Activated naive CD8-positive, alpha-beta T cell treated with anti-CD3 and anti-CD28 coated beads, Interleukin-2, amount 50 U/mL, for 24 hours (primary cell): ENCODE measurements at regions not wholly inside any gene's neighbourhood (a gene's known extent, or its start where the extent isn't known, plus 50 kb on each side); places are given as distances from the start of the nearest gene placed in this dataset.

ENCODE experiments used
- ATAC-seq: fragments of 150-1000 bp; cut with Tn5 transposase; one replicate; pipeline ENCODE4 v1.10.0; 2021
- DNase-seq: peaks from one replicate; pipeline ENCODE4 v3.0.0; 2021
- H3K27ac Mint-ChIP-seq: one replicate; pipeline ENCODE4 v1.8.0; 2021; ENCODE audit warnings: mild to moderate bottlenecking, mixed read lengths
- H3K27me3 Mint-ChIP-seq: one replicate; pipeline ENCODE4 v1.8.0; 2021; ENCODE audit warnings: mixed read lengths
- H3K36me3 Mint-ChIP-seq: one replicate; pipeline ENCODE4 v1.8.0; 2021; ENCODE audit warnings: low read depth, mixed read lengths
- H3K4me1 Mint-ChIP-seq: one replicate; pipeline ENCODE4 v1.8.0; 2021; ENCODE audit warnings: mixed read lengths
- H3K4me3 Mint-ChIP-seq: one replicate; pipeline ENCODE4 v1.8.0; 2021; ENCODE audit warnings: mild to moderate bottlenecking, moderate library complexity, mixed read lengths
- H3K9me3 Mint-ChIP-seq: one replicate; pipeline ENCODE4 v1.8.0; 2021; ENCODE audit warnings: mixed read lengths

DNA sequence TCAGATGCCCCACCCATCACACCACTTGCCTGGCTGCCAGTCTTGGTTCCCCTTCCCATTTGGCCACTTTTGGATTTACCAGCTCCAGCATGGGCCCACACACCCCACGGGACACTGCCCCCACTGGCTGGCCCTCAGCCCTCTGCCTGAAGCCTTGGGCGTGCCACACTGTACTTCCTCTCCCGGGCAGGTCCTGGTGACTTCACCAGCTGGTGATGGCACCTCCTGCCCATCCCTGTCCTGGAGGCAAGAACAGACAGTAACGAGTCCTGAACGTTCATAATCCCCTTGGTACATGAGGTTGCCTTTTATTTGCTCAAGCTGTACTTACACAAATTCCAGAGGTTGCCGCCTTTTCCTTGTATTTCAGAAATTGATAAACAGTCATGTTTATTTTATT lies 81.1 kb downstream of the TMEM17 start:
- H3K4me1 Mint-ChIP-seq: no peaks in the 10 kb centered on the region
- no peak for ATAC-seq
- DNase-seq: no peak
- no peak overlapping the region for H3K27ac Mint-ChIP-seq
- H3K27me3 Mint-ChIP-seq: peaks cover 4% of the 10 kb centered on the region
- no peaks in the 10 kb centered on the region for H3K9me3 Mint-ChIP-seq
- no peaks in the 10 kb centered on the region for H3K36me3 Mint-ChIP-seq
- H3K4me3 Mint-ChIP-seq: no peak overlapping the region

DNA sequence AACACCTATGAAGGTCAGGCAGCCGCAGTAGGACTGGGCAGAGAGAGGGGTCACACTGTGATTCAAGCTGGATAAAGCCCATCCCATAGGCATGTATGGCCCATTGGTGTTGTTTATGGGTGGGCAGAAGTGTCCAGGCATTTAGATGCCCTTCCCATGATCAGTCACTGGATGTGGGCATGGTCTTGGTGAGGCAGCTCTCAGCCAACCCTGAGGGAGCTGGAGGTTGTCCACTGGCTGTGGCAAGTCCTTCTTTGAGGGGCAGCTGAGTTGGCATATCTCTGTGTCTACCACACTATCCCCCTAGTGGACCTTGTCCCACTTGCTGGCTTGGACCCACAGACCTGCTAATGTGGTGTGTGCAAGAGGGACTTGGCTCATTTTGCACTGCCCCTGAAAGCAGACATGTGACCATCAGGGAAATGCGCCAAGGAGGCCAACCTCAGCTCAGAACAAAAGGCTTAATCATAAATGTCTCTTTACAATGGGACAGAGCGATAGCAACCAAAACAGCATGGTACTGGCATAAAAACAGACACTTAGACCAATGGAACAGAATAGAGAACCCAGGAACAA lies 82.0 kb downstream of the TMEM17 start:
- no peak overlapping the region for H3K4me3 Mint-ChIP-seq
- H3K36me3 Mint-ChIP-seq: no peaks in the 10 kb centered on the region
- H3K27me3 Mint-ChIP-seq: peaks cover 5% of the 10 kb centered on the region
- ATAC-seq: no peak
- no peaks in the 10 kb centered on the region for H3K4me1 Mint-ChIP-seq
- no peak overlapping the region for H3K27ac Mint-ChIP-seq
- DNase-seq: no peak
- peaks cover 5% of the 10 kb centered on the region for H3K9me3 Mint-ChIP-seq

DNA sequence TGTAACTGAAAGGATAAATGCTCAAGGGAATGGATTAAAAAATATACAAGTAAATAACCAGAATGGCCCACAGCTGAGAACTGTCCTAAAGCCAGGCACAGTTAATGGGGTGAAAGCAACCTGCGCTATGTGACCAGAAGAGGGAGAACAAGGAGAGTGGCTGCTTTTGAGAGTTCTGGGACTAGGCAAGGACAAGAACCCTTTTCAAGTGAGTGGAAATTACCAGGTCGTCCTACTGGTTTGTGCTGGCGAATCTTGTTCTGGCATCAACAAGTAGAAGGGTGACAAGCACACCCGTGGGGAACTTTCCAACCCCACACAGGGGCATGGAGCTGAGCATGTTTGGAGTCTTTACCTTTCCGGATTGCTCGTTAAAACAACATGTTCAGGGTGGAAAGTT lies 82.8 kb downstream of the TMEM17 start:
- peaks cover 5% of the 10 kb centered on the region for H3K9me3 Mint-ChIP-seq
- H3K27ac Mint-ChIP-seq: no peak overlapping the region
- H3K4me3 Mint-ChIP-seq: no peak overlapping the region
- H3K27me3 Mint-ChIP-seq: peaks cover 5% of the 10 kb centered on the region
- no peak for DNase-seq
- H3K36me3 Mint-ChIP-seq: no peaks in the 10 kb centered on the region
- H3K4me1 Mint-ChIP-seq: no peaks in the 10 kb centered on the region
- ATAC-seq: no peak

DNA sequence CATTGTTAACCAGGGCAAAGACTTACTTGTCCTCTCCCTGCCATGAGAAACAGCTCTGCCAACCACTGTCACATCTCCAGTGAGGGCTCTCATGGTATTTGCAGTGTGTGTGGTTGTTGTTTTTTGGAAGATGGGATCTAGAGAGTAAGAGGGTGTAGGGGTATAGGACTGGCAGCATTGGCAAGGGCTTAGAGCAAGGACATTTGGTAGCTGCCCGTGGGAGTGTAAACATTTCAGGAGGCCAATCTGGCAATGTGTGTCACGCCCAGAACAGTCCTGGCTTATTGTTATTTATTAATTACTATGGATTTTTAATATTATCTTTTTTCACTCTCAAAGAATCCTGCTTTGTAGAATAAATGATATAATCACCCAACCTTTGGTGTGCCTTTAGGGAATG lies 90.5 kb downstream of the TMEM17 start:
- Mint-ChIP-seq H3K36me3 (no peaks in the 10 kb centered on the region), H3K27ac (no peak overlapping the region)

DNA sequence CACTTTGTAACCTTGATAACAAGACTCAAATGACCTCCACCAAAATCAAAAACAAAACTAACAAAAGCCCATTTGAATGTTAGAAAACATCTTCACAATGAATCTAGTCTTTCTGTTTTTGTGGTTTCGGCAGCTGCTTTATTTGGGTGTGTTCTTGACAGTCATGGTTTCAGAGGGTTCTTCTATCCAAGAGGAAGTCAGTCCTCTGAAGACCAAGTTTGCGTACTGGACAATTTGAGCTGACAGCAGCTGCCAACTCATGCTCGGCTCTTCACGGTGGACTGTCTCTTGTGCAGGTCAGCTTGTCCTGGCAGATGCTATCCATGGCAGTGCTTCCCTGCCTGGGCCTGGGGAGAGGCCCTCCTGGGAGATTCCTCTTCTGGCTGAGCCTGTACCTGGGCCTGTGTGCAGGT lies 91.0 kb downstream of the TMEM17 start:
- peak; percentile 20 for ATAC-seq
- Mint-ChIP-seq H3K27me3 (peaks cover 2% of the 10 kb centered on the region), H3K4me1 (peaks cover 8% of the 10 kb centered on the region), H3K27ac (no peak overlapping the region), H3K9me3 (peaks cover 5% of the 10 kb centered on the region), H3K36me3 (no peaks in the 10 kb centered on the region), H3K4me3 (no peak overlapping the region)
- no peak for DNase-seq

More for the DNA sequence above, 90.5 kb downstream of the TMEM17 start:
- Mint-ChIP-seq H3K9me3 (peaks cover 5% of the 10 kb centered on the region), H3K4me3 (no peak overlapping the region), H3K4me1 (peaks cover 8% of the 10 kb centered on the region), H3K27me3 (peaks cover 3% of the 10 kb centered on the region)
- no peak for ATAC-seq
- DNase-seq: no peak

DNA sequence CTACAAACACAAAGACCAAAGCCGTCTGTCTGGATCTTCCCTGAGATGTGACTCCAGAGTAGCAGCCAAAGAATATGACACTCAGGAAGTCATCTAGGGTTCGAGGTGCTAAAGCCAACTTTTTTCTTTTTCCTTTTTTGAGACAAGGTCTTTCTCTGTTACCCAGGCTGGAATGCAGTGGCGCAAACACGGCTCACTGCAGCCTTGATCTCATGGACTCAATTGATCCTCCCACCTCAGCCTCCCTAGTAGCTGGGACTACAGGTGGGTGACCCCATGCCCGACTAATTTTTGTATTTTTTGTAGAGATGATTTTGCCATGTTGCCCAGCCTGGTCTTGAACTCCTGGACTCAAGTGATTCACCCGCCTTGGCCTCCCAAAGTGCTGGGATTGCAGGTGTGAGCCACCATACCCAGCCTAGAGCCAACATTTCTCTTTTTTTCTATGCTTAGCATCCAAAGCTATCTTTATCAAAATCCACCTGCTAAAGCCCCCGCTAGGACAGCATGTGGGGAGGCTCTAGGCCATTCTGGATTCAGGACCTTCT lies 92.8 kb downstream of the TMEM17 start:
- Mint-ChIP-seq H3K9me3 (no peaks in the 10 kb centered on the region), H3K4me1 (peaks cover 10% of the 10 kb centered on the region), H3K27me3 (no peaks in the 10 kb centered on the region), H3K36me3 (no peaks in the 10 kb centered on the region), H3K4me3 (no peak overlapping the region), H3K27ac (no peak overlapping the region)
- DNase-seq: no peak
- no peak for ATAC-seq

DNA sequence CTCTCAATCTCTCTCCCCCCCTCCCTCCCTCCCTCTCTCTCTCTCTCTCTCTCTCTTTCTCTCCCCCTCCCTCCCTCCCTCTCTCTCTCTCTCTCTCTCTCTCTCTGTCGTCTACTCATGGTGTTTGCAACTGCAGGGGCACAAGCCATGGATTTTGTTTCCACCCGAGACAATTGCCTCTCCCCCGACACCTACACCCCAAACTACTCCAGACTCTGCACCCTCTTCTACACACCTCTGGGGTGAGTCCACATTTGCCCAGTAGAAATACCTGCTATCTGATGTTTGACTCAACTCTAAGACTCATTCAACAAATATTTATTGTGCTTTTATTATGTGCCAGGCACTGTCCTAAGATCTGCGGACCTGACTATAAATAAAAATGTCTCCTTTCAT lies 93.7 kb downstream of the TMEM17 start:
- H3K9me3 Mint-ChIP-seq: no peaks in the 10 kb centered on the region
- H3K36me3 Mint-ChIP-seq: no peaks in the 10 kb centered on the region
- no peaks in the 10 kb centered on the region for H3K27me3 Mint-ChIP-seq
- DNase-seq (no peak), ATAC-seq (no peak)
- peaks cover 10% of the 10 kb centered on the region for H3K4me1 Mint-ChIP-seq
- H3K4me3 Mint-ChIP-seq: no peak overlapping the region
- H3K27ac Mint-ChIP-seq: no peak overlapping the region

DNA sequence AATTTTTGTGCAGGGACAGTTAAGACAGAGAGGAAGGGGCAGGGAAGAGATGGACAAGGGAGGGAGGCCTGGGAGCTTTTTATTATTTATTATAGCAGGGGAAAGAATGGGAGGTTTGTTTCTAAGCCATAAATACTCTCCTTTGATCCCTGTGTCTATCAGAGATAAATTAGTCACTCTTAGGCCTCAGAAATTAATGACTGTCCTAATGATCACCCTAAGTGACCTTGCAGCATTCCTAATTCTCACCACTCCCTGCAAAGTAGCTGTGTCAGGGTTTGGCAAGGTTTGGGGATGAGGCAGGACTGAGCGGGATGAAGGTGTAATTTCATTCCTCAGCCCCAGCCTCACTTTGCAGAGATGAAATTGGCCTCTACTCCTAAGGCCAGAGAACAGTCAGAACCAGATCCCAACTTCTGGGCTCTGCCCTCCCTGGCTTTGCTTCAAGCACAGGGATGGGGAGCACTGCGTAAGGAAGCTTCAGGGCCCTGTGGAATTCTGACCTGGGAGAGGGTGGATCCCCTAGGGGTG lies 95.0 kb downstream of the TMEM17 start:
- no peaks in the 10 kb centered on the region for H3K36me3 Mint-ChIP-seq
- no peak for ATAC-seq
- H3K9me3 Mint-ChIP-seq: no peaks in the 10 kb centered on the region
- no peak for DNase-seq
- H3K27me3 Mint-ChIP-seq: no peaks in the 10 kb centered on the region
- peaks cover 10% of the 10 kb centered on the region for H3K4me1 Mint-ChIP-seq
- no peak overlapping the region for H3K27ac Mint-ChIP-seq
- H3K4me3 Mint-ChIP-seq: no peak overlapping the region

DNA sequence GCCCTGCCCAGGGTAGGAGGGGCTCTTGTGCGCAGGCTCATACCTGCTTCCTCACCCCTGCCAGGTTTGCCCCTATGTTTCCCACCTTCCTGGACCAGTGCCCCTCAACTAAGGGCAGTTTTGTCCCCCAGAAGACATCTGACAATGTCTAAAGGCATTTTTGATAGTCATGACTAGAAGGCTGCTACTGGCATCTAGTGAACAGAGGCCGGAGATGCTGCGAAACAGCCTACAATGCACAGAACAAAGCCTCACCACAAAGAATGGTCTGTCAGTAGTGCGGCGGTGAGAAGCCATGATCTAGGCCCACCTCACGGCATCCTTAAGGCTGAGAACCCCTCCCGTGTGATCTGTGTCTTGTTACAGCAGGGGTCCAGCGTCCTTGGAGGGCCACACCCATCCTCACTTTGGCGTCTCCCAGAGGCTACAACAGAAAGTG lies 96.0 kb downstream of the TMEM17 start:
- DNase-seq (no peak), ATAC-seq (peak; percentile 33)
- Mint-ChIP-seq H3K36me3 (no peaks in the 10 kb centered on the region), H3K27me3 (no peaks in the 10 kb centered on the region), H3K4me1 (peaks cover 9% of the 10 kb centered on the region), H3K4me3 (no peak overlapping the region), H3K9me3 (no peaks in the 10 kb centered on the region), H3K27ac (peak overlapping the region; percentile 52)

DNA sequence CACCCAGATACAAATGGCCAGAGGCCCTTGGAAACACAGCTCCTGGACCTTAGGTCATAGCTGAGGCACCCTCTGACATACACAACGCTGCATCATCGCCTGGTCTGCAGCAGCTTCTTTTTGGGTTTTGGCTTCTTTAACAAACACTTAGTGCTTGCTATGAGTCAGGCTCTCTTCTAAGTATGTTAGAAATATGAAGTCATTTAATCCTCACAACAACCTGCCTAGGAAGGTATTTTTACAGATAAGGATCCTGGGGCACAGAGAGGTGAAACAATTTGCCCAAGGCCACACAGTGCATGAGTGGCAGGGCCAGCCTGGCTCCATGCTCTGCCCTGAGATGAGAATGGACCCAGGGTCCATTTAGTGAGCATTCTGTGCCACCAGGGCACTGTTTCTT lies 96.6 kb downstream of the TMEM17 start:
- Mint-ChIP-seq H3K27me3 (no peaks in the 10 kb centered on the region), H3K4me3 (no peak overlapping the region), H3K36me3 (no peaks in the 10 kb centered on the region), H3K4me1 (peaks cover 6% of the 10 kb centered on the region), H3K27ac (no peak overlapping the region), H3K9me3 (no peaks in the 10 kb centered on the region)
- DNase-seq (no peak), ATAC-seq (peak; percentile 50)

DNA sequence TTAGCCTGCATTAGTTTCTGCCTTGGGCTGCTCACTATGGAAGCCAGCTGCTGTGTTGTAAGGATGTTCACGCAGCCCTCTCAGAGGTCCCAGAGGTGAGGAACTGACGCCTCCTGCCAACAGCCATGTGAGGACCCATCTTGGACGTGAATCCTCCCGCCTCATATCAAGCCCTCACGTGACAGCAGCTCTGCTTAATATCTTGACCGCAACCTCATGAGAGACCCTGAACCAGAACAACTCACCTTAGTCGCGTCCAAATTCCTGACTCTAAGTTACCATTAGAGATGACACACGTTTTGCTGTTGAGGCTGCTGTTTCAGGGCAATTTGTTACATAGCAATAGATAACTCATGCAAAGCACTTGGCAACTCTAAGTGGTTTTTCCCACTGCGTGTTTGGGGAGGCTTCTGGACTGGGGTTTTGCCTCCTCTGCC lies 97.7 kb downstream of the TMEM17 start:
- peaks cover 6% of the 10 kb centered on the region for H3K4me1 Mint-ChIP-seq
- no peak overlapping the region for H3K27ac Mint-ChIP-seq
- DNase-seq (no peak), ATAC-seq (no peak)
- no peaks in the 10 kb centered on the region for H3K9me3 Mint-ChIP-seq
- H3K4me3 Mint-ChIP-seq: no peak overlapping the region
- H3K36me3 Mint-ChIP-seq: no peaks in the 10 kb centered on the region
- no peaks in the 10 kb centered on the region for H3K27me3 Mint-ChIP-seq

DNA sequence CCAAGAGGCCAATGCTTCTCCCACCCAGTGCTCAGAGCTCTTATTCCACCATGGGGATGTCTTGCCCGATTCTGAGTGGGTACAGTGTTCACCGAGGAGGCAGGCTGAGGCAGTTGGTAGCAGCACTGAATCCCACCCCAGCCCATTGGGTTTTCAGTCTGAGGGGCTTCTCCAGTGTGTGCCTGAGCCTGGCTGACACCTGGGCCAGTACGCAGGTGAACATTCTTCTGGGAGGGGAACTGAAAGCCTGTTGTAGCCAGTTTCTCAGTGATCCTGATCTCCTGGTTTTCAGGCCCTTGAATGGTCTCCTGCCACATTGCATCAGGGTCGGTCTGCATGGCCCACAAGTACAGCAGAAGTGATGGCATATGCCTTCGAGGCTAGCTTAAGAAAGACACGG lies 98.2 kb downstream of the TMEM17 start:
- H3K27ac Mint-ChIP-seq: no peak overlapping the region
- no peak overlapping the region for H3K4me3 Mint-ChIP-seq
- no peaks in the 10 kb centered on the region for H3K36me3 Mint-ChIP-seq
- ATAC-seq (no peak), DNase-seq (no peak)
- peaks cover 6% of the 10 kb centered on the region for H3K4me1 Mint-ChIP-seq
- no peaks in the 10 kb centered on the region for H3K27me3 Mint-ChIP-seq
- H3K9me3 Mint-ChIP-seq: no peaks in the 10 kb centered on the region

DNA sequence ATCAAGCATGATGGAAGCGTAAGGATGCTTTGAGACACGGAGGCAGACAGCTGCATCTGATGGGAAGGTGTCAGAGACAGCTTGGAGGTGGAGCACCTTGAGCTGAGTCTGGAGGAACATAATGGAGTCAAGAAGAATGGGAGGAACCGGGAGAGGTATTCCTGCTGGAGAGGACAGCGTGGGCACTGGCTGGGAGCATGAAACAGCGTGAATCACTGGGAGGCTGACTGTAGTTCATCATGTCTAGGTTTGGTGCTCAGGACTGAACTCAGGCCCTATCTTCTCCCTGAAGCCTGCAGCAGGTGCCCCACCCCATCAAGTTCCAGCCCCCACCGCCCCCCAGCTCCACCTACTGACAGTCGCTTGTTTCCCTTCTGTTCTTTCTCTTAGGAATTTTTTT lies 98.6 kb downstream of the TMEM17 start:
- Mint-ChIP-seq H3K27me3 (no peaks in the 10 kb centered on the region), H3K36me3 (no peaks in the 10 kb centered on the region), H3K4me1 (peaks cover 6% of the 10 kb centered on the region), H3K27ac (no peak overlapping the region), H3K4me3 (no peak overlapping the region), H3K9me3 (no peaks in the 10 kb centered on the region)
- ATAC-seq (no peak), DNase-seq (no peak)

DNA sequence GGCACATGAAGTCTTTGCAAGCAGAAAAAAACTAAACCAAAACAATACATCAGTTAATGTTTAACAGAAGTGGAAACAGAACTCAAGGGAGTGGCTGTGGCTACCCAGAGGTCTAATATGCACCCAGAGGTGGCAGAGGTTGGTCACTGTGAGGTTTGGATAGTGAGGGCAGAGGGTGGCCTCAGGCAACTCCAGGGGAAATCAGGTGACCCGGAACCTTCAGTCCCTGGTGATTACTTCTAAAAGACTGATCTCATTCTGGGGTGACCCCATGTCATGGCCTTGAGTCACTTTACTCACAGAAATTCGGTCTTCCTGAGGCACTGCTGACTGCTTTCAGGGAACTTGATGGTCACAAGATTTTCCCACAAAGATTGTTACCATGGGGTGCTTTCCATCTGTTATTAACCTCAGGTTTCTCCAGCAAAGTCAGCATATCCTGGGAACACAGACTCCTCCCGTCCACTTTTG lies 99.4 kb downstream of the TMEM17 start:
- H3K36me3 Mint-ChIP-seq: no peaks in the 10 kb centered on the region
- peaks cover 3% of the 10 kb centered on the region for H3K4me1 Mint-ChIP-seq
- H3K9me3 Mint-ChIP-seq: no peaks in the 10 kb centered on the region

DNA sequence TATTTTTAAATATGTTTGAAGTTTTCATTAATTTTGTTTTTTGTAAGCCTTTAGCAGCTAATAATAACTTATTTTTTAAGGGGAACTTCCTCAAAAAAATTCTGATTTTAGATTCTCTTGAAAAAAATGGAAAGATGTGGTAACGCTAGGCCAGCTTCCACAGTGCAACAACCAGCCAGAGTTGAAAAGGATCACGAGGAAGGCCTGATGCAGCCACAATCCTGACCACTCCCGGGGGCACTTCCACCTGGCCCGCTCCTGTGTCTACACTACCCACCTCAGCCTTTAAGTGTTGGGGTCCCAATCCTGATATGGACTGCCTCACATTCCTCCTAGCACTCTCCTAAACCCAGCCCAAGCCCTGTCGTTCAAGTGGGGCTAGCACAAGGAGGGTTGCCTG lies 101.1 kb downstream of the TMEM17 start:
- Mint-ChIP-seq H3K4me3 (no peak overlapping the region), H3K4me1 (peaks cover 1% of the 10 kb centered on the region), H3K9me3 (no peaks in the 10 kb centered on the region), H3K27me3 (no peaks in the 10 kb centered on the region), H3K36me3 (no peaks in the 10 kb centered on the region), H3K27ac (no peak overlapping the region)
- DNase-seq (no peak), ATAC-seq (no peak)

More for the DNA sequence above, 99.4 kb downstream of the TMEM17 start:
- Mint-ChIP-seq H3K27me3 (no peaks in the 10 kb centered on the region), H3K27ac (no peak overlapping the region), H3K4me3 (no peak overlapping the region)
- ATAC-seq (no peak), DNase-seq (no peak)
